H1 (cell line): ENCODE measurements at regions not wholly inside any gene's neighbourhood (a gene's known extent, or its start where the extent isn't known, plus 50 kb on each side); places are given as distances from the start of the nearest gene placed in this dataset.

Experiments
- EGR1 ChIP-seq: IDR thresholded peaks from 2 replicates; pipeline ENCODE4 v1.6.1; 2011; ENCODE audit warnings: low read depth, low read length, borderline replicate concordance
- JUND ChIP-seq: IDR thresholded peaks from 2 replicates; pipeline ENCODE4 v1.6.1; 2011; ENCODE audit warnings: mild to moderate bottlenecking, improper control_type of control experiment, low read length
- RAD21 ChIP-seq, 2 experiments: IDR thresholded peaks in 1 of 2; conservative IDR thresholded peaks in 1 of 2; 2 replicates each; pipeline ENCODE4 v1.6.1; 2011; ENCODE audit warnings: low read depth in 2 of 2, low read length in 2 of 2, improper control_type of control experiment in 1 of 2, inconsistent platforms in 1 of 2, mild to moderate bottlenecking in 1 of 2, moderate library complexity in 1 of 2
- RBBP5 ChIP-seq: IDR thresholded peaks from 2 replicates; pipeline ENCODE4 v1.7.1; 2012; ENCODE audit warnings: low read depth, mild to moderate bottlenecking, inconsistent platforms, low read length, moderate library complexity, borderline replicate concordance
- SAP30 ChIP-seq: fragments of 300-600 bp; sonication (generic); IDR thresholded peaks from 2 replicates; pipeline ENCODE4 v1.7.1; 2012; ENCODE audit warnings: low read length, moderate library complexity, mild to moderate bottlenecking, inconsistent platforms; ENCODE audit not compliant: insufficient read depth, insufficient replicate concordance
- SP1 ChIP-seq: IDR thresholded peaks from 2 replicates; pipeline ENCODE4 v1.6.1; 2011; ENCODE audit warnings: low read depth, low read length
- SP2 ChIP-seq: IDR thresholded peaks from 2 replicates; pipeline ENCODE4 v1.6.1; 2012; ENCODE audit warnings: mild to moderate bottlenecking, low read length, inconsistent platforms
- TCF12 ChIP-seq: IDR thresholded peaks from 2 replicates; pipeline ENCODE4 v1.6.1; 2011; ENCODE audit warnings: low read depth, mild to moderate bottlenecking, low read length
- YY1 ChIP-seq: IDR thresholded peaks from 2 replicates; pipeline ENCODE4 v1.6.1; 2011; ENCODE audit warnings: low read depth, mild to moderate bottlenecking, low read length
- ZNF274 ChIP-seq: IDR thresholded peaks from 2 replicates; pipeline ENCODE4 v1.7.0; 2012; ENCODE audit warnings: low read length, borderline replicate concordance; ENCODE audit errors: extremely low read depth
- TF ChIP-seq, protein P1 (sequence below), 3 experiments: IDR thresholded peaks; 1 replicate in 2 of 3; 2 replicates in 1 of 3; pipeline versions ENCODE4 v1.5.1 to v1.6.1; 2011; ENCODE audit warnings: low read length in 3 of 3, mild to moderate bottlenecking in 3 of 3, inconsistent platforms in 2 of 3, low read depth in 1 of 3, moderate library complexity in 1 of 3; ENCODE audit not compliant: insufficient read depth in 1 of 3; ENCODE audit errors: control extremely low read depth in 1 of 3
- TF ChIP-seq, protein P2 (sequence below): IDR thresholded peaks from 2 replicates; pipeline ENCODE4 v1.6.1; 2011; ENCODE audit warnings: low read depth, mild to moderate bottlenecking, low read length; ENCODE audit not compliant: insufficient read depth

DNA sequence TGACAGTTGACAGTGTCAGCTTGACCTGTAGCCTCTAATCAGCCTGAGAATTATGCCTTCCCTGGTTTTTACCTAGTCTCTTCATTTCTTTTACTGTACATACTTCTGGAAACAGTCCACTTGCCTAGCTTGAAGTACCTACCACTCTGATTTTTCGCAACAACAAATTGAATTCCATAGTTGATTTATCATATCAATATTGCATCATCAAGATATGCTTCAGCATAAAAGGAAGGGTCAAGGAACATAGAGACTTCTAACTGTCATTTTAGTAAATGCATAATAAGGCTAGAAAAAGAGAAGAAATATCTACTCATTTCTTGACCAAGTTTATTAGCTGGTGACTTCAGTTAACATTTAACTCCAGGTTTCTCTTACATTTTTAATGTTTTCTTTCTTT lies 174.2 kb upstream of the FAR2 start:
- no peak for TF ChIP-seq EGR1
- TF ChIP-seq SP2: no peak
- no peak for TF ChIP-seq RAD21 (IDR thresholded peaks at IDR 0.05 in 1 of 2, conservative IDR thresholded peaks at IDR 0.05 in 1 of 2; ENCODE audit: low read depth in 2 of 2, low read length in 2 of 2)
- TF ChIP-seq YY1: no peak
- TF ChIP-seq, protein P1, sequence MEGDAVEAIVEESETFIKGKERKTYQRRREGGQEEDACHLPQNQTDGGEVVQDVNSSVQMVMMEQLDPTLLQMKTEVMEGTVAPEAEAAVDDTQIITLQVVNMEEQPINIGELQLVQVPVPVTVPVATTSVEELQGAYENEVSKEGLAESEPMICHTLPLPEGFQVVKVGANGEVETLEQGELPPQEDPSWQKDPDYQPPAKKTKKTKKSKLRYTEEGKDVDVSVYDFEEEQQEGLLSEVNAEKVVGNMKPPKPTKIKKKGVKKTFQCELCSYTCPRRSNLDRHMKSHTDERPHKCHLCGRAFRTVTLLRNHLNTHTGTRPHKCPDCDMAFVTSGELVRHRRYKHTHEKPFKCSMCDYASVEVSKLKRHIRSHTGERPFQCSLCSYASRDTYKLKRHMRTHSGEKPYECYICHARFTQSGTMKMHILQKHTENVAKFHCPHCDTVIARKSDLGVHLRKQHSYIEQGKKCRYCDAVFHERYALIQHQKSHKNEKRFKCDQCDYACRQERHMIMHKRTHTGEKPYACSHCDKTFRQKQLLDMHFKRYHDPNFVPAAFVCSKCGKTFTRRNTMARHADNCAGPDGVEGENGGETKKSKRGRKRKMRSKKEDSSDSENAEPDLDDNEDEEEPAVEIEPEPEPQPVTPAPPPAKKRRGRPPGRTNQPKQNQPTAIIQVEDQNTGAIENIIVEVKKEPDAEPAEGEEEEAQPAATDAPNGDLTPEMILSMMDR (IDR thresholded peaks at IDR 0.05; ENCODE audit: control extremely low read depth in 1 of 3, insufficient read depth in 1 of 3, low read depth in 1 of 3, low read length in 3 of 3): no peak
- TF ChIP-seq JUND: no peak
- no peak for TF ChIP-seq TCF12
- TF ChIP-seq SAP30: no peak
- no peak for TF ChIP-seq SP1
- TF ChIP-seq, protein P2, sequence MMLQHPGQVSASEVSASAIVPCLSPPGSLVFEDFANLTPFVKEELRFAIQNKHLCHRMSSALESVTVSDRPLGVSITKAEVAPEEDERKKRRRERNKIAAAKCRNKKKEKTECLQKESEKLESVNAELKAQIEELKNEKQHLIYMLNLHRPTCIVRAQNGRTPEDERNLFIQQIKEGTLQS: no peak
- no peak for TF ChIP-seq RBBP5
- no peak for TF ChIP-seq ZNF274
